OCI-M1 (cell line): ENCODE measurements at regions not wholly inside any gene's neighbourhood (a gene's known extent, or its start where the extent isn't known, plus 50 kb on each side); places are given as distances from the start of the nearest gene placed in this dataset.

ENCODE experiments used
- DNase-seq: peaks from one replicate; lab custom pipeline; 2025; lab: John Stamatoyannopoulos, UW

DNA sequence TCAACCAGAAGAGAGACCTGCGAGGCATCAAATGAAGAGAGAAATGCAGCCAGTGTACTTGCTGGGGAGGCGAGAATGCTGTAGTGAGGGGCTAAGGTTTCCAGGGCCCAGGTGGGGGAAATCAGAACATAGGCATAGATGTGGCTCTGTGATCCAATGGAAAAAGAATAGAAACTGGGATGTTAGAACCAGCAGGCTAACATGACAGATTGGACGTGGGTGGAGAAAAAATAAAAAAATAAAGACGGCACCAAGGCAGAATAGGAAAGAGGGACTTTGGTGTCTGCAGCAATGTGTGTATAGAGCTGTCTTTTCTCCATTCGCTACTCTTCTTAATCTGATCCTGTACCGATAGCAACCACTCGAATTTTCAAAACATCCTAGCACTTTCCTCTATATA lies 381.0 kb upstream of the NBEA start:
- no peak for DNase-seq

DNA sequence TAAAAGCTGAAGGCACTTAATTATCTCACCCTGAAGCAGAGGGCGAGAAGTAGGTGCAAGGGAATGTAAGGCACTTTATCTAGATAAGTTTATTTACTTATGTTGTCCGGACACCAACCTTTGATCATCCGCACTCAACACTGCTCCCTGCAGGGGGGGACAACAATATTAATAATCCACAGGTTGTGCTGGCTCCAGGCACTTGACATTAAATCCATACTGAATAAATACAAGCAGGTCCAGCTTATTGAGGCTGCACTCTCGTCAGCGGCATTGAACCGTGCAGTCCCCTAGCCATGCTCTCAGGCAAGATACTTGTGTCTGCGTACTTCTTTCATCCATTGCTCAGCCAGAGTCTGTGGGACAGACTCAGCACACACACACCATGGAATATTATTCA lies 374.5 kb upstream of the NBEA start:
- no peak for DNase-seq

DNA sequence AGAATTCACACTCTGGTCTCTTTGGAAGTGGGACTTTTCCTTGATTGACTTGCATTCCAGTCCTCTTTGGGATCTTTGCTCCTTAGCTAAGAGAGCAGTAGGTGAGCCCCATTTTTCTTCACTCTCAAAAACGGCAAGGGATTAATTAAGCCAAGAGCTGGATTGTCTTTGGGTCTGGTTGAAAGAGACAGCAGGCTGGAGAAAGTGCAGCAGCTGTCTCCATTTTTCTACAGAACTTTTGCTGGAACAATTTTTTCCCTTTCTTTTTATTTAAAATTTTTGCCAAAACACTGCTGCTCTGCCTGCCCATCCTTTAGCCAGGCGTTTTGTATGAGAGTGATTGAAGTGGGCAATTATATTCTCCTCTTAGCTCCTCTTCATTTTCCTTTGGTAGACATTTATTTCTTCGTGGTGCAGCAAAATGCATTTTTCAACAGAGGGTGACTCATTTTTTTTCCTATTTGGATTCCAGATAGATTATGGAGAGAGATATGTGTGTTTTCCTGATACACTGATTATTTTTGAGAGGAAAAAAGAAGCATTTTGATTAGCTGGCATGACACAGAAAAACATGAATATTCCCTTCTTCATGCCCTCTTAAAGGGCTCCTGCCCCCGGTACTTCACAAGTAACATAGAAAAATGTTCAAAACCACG lies 371.2 kb upstream of the NBEA start:
- no peak for DNase-seq

DNA sequence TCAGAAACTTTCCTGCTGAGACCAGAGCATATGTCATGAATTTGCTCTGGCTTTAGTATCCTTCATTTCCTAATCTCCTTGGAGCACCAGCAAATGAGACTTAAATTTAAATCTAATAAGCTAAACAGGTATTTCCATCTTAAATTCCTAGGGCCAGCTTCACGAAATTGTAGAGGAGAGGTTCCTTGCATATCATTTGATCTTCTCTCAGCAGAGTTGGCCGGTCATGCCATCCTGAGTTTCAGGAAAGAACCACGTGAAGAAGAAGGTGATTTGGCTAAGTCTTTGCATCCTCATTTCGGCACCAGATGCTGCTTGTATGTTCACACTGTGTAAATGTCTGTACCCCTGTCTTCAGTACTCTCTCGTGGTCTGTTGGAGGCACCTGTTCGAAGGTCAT lies 370.4 kb upstream of the NBEA start:
- DNase-seq: no peak

DNA sequence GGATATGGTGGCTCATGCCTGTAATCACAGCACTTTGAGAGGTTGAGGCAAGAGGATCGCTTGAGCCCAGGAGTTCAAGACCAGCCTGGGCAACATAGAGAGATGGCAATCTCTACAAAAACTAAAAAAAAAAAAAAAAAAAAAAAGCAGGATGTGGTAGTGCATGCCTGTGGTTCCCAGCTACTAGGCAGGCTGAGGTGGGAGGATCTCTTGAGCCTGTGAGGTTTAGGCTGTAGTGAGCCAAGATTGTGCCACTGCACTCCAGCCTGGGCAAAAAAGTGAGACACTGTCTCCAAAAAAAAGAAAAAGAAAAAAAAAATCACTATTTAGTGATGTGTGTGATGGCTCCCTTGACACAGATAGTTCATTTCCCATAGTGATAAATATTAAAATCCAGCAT lies 365.0 kb upstream of the NBEA start:
- no peak for DNase-seq

DNA sequence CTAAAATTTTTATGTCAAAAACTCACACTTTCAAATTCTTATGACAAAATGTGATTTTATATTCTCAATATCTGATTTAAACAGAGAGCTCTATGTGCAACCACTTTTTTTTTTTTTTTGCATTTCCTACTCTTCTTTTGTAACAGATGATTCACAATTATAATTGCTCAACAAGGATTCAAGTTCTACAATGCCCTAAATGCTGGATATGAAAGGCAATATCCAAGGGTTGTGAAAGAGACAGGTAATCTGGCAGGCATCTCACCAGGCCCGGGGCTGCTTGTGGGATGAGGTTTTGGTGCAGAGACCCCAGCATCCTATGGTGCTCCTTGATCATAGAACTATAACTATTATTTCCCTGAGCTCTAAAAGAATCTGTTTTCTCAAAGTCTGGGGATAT lies 363.6 kb upstream of the NBEA start:
- DNase-seq: no peak

DNA sequence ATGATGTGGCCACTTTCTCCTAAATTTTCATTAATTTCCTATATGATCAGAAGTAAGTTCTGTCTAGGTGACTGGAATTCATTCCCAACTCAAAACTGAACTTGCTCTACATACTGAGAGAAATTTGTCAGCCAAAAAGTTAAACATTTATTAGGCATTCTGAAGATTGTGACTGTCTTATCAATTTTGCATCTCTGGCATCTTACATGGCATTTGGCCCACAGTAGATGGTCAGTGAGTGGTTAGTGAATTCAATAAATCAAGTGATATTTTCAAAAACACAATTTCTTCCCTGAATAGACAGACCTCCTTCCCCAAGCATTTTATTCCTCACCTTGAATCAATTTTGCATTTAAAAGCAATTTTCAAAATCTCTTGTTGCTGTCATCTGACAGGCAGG lies 363.2 kb upstream of the NBEA start:
- no peak for DNase-seq

DNA sequence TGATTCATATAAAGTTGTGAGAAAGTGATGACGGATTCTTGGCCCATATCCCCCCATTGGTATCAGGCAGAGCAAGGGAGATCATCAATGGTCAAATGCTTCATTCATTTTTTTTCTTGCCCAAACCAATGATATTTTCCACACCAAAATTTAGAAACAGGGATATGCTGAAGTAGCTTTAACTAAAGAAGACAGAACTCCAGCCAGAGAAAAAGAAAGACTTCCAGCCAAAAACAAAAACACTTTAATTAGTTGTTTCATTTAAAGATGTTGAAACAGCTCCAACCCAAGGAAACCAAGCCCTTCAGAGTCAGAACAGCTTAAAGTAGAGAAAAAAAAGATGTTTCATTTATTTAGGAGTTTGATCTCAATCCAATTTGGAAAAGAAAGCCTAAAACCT lies 358.9 kb upstream of the NBEA start:
- no peak for DNase-seq

DNA sequence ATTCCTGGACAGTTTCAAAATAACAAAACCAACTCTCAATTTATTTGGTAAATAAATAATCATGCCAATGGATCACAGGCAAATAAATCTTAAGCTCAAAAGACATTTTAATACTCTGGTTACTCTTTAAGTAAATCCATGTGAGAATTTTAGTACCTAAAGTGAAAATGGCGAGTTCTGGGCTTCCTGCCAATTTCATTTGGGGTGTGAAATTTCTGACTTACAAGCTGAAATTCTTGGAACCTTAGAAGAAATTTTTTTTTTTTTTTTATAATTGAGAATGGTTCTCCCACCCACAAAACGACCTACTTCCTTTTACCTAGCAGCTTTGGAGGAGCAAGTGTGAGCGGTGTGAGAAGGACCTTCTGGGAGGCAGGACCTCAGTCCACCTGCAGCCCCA lies 354.5 kb upstream of the NBEA start:
- DNase-seq: peak; percentile 73

DNA sequence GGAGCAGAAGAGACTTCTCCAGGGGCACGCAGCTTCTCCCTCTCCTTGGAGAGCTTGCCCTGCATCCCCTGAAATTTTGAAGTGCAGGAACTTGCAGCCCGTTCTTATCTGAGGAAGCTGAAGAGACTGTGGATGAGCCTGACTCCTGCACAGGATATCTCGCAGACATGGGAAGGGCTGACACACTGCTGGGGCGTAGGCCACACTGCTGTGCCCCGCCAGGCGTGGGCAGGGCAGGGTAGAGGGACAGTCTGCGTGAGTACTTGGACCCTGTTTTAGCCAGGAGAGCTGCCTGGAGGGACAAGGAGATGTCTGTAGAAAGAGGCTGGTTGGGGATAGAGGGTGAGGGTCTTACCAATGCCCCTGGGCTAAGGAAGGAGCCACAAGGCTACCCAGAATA lies 353.7 kb upstream of the NBEA start:
- DNase-seq: no peak

DNA sequence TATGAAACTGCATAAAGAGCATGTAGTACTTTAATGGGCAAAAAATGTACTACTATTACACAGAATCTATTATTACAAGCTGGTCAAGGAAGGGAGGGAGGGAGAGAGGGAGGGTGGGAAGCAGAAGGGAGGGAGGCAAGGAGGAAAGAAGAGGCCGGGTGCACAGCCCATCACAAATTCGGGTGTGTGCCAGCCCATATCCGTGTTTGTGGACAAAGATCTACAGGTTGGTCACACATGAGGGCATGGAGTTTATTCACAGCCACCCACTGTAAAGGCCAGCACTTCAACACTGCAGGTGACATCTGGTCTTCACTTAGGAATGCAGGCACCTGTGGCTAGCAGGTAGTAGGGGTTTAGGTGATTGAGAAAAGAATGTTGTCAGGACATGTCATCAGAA lies 352.5 kb upstream of the NBEA start:
- DNase-seq: no peak

DNA sequence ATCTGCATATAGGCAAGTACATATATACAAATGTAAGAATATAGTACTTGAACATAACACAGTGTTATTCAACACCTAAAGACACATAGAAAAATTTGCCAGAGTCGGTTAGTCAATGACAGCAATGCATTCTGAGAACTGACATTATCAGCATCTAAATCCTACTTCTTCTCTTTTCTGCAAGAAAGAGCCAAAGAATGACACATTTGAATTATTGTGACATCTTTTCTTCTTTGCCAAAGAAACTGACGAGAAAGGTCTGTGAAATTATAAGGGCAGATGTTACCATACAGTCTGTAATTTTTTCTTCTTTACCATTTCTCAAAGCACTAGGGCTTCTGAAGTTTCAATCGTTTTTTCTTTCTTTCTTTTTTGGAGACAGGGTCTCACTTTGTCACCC lies 350.9 kb upstream of the NBEA start:
- peak; percentile 47 for DNase-seq

DNA sequence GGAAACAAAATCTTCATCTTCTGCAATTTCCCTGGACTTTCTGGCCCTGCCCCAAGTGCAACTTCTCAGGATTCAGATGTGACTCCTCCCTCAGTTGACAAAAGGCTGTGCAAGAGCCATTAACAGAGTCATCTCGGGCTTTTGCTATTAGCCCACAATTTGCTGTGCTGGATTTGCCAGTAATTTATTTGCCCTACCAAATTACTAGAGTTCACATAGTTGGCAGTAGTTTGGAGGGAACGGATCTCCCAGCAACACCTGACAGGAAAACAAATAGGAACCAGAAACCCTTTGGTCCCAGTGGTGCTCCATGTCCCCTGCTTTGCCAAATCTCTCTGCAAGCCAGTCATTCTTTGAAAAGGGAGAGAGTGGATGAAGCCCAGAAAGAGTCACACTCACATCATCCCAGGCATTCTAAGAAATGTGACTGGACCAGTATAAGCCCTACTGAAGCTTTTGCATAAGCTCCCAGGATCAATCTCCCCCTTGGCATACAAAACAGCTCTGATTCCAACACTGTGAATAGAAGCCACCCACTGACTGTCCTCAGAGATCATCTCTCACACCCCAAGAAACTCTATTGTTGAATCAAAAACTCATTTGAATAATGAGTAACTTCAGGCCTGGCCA lies 350.1 kb upstream of the NBEA start:
- no peak for DNase-seq

DNA sequence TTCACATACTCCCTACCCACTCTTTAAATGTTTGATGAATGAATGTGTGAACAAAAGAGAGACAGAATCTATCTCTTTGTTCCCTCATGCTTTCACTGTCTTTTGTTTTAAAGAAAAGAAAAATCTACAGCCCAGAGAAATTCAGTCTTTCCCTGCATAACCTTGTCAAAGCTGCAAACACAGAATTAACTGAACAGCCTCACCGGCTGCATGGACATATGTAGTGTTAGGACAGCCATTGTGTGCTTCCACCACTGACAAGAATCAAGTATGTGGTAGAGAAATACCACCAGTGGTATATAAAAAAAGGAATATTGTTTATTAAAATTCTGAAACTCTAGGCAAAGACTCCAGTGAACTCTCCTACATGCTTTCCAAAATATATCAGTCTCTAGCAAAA lies 348.4 kb upstream of the NBEA start:
- no peak for DNase-seq

DNA sequence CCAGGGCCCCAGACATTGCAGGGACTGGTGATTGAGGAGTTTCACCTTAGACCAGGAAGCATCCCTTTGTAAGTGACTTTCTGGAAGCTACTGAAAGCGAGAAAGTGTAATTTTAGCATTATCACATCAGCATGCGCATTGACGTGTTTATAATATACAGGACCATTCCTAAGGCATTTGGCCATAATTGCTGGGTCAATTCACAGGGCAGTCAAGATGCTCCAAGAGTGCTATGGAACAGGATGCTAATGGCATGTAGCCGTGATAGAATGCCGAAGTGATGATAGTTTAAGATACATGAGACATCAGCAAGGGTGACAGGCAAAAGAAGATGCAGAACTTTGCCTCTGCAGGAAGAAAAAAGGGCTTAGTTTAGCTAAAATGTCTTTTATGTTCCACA lies 347.6 kb upstream of the NBEA start:
- DNase-seq: no peak

DNA sequence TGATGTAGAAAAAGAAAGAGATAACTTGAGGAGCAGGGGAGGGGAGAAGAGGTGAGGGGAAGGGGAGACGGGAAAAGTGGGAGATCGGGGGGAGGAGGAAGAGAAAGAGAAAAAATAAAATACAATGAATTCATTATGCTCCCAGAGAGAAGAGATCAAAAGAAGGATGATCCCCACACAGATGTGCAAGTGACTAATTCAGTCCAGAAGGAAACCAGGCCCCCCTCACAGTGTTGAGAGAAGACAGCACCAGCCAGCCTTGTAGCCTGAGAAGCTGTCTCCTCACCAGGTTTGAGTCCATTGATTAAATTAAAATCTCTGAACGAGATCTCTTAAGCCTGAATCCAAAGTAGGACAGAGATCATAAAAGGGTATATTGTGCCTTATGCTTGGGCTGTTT lies 333.7 kb upstream of the NBEA start:
- no peak for DNase-seq

DNA sequence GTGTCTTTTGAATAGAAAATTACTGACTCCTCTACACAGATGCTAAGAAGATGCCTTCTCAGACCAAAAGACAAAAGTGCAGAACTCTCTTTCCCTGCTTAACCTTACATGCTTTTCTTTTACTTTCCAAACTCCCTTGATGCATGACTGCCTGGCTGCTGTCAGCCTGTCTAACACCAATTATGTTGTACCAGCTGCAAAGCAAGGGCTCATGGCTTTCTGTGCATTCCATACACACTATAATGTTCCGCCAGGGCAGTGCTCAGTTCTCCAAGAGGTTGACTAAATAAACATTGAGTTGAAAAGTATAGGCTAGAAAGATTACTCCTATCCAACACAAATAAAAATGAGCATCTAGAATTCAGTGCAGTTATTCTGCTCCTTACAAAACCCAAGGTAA lies 330.4 kb upstream of the NBEA start:
- DNase-seq: no peak

DNA sequence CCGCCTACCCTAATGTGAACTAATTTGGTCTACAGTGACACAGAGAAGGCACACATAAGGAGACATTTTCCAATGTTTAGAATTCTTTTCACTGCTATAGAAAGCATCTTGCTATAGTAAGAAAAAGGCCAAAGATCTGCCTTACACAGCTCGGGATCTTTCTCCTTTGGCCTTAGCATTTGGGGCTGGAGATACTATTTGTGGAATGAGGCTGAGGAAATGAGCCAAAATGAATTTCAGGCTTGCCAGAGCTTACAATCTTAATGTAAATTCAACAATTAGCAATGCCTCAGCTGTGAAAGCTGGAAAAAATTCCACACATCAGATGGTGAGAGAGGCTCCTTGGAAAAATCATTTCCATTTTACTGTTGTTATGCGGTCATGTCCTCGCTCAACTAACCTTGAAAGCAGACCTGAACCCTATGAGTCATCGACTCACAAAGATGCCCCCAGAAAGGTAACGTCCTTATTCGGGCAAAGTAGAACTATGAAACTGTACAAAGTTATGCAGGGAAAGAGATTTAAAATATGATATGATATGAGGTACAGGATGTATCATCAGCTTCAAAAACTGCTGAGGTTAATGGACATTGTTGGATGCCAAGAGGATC lies 324.5 kb upstream of the NBEA start:
- DNase-seq: no peak

DNA sequence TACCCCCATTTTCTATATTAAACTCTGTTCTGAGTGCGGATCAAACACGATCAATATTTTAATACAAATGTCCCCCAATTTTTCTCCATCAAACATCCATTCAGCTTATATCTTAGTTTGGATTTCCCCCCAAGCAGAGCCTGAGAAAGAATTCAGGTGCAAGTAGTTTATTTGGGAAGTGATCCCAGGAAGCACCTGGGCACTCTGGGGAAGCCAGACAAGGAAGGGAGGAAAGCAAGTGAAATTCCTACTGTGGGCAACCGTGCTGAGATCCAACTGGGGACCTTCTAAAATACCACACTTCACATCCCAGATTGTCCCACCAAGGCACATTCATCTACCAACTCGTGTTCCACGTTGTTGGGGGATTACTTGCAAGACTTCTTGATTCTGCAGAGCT lies 323.4 kb upstream of the NBEA start:
- no peak for DNase-seq

DNA sequence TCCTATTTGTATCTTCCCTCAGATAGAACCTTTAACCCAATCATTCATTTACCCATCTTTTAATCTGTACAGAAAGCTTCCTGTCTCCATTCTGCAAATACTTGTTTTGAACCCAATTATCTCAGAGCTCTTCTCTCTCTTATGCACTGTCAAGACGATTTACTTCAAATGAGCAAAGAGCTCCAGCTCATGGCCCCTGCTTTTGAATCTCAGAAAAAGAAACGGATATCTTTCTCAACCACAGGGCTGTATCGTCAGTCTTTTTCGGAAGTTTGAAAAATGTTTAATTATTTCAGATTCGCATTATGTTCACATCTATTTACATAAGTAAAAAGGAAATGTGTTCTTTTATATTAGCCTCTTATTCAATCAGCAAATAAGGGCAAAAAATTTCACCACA lies 322.7 kb upstream of the NBEA start:
- DNase-seq: no peak

DNA sequence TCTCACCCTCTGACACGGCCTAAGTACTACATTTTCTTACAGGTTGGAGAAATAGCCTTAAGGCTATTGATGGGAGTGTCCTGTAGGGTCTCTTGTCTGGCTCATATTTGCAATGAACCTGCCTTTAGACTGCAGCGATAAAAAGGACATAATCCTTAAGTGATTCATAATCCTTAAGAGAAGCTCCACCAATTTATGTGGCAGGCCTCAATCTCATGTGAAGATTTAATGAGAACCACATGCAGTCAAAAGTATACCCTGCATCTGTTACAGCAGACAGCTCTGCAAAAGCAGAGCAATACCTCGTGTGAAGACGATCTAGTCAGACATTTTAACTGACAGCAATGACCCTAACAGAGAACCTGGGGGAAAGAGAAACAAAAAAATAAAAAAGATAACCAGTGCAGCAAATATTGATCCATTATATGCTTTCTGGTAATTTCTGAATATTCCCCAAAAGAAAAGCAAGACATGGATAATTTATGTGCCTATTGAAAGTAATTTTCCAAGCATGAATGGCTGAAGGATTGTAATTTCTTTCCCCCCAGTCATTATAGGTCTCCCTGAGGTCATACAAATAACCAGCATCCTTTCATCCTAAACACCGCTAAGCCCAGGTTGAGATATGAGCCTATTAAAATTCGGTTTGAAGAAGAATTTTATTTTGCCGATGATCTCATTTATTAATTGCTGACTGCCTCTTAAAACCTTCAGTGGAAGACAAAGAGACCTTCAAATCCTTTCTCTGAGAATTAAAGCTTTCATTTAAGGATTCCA lies 321.8 kb upstream of the NBEA start:
- DNase-seq: no peak

DNA sequence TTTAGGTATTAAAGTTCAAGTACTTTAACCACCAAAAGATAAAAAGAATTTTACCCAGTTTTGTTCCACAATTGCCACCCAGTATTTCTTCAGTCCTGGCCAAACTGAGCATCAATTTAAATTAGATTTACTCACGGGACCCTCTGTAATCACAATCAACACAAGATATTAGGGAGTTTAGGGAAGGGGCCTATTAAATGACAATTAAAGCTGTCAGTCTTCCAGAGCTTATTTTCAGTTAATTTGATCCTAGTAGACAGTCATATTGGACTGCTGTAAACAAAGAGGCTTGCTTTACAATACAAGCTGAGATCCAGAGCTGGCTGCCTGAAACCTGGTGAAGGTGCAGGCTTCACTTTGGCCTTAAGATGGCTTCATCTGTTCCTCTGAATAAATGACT lies 321.2 kb upstream of the NBEA start:
- DNase-seq: no peak

DNA sequence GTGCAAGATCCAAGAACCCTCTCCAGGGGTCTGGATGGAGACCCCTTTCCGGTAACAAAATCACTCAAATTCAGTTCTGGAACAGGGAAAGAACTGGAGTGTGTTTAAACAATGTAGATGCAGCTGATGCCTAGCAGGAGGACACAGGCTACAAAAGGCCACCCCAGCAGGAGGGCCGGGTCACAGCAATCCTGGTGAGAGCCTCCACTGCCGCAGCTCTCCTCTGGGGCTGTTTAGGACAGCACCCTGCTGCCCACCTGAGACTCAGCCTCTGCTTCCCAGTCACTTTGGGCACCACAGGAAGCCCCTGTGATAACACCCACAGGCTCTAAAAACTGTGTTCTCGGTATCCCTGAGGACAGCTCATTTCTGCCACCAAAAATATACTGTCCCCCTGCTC lies 318.7 kb upstream of the NBEA start:
- no peak for DNase-seq
